Fibroblast of skin of left biceps (primary cell): ENCODE measurements at regions not wholly inside any gene's neighbourhood (a gene's known extent, or its start where the extent isn't known, plus 50 kb on each side); places are given as distances from the start of the nearest gene placed in this dataset.
"Not testable (repeated sequence)": the region's sequence is repeated elsewhere in the genome, so short reads cannot be mapped to it uniquely, and the experiment has no call there.

ENCODE experiments used
- DNase-seq, 2 experiments: peaks; one replicate each; pipeline ENCODE4 v3.0.0-alpha.2; 2013; ENCODE audit warnings: low read depth in 2 of 2

- no peak for DNase-seq
Observed at GRCh38 chr7:54897891-54898290, 120.9 kb upstream of the EGFR start.

- no peak for DNase-seq
Observed at GRCh38 chr7:54898659-54899340, 120.0 kb upstream of the EGFR start.

DNA sequence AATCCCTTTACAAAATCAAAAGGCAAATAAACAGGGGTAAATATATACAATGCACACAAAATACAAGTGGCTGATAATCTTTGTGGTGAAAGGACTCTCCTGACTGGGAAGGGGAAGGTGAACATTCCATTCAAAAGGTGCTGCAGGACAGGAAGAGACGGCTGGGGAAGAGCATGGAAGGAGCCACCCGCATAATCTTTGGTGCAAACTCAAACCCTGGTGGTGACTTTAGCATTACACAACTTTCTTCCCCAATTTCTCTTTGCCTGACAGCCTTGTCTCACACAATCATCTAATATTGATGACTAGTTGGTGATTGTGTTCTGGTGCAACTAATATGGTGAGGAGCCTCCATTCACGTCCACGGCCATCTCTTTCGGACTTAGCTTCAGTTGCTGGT is 117.0 kb upstream of the EGFR start:
- no peak for DNase-seq

DNA sequence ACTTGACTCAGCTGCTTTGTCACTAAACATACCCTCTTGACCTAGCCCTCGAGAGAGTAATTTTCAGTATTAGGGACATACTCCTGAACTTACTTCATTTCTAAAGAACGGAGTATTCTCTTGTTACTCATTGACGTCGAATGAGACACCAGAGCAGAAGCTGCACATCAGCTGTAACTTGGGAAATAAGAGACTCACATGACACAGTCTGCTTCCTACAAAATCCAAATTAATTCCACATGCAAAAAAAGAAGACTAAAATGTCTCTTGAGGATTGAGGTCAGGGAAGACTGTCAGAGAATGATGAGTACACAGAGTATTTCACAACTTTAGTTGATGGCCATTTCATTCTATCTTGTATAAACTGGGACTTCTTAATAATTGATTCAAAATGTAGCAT is 114.7 kb upstream of the EGFR start:
- peak; percentile 98 for DNase-seq

GRCh38 chr7:54904986-54905385 is 113.8 kb upstream of the EGFR start:
- no peak for DNase-seq

- DNase-seq, result no peak
Observed at GRCh38 chr7:54906963-54907362, 111.9 kb upstream of the EGFR start.

DNA sequence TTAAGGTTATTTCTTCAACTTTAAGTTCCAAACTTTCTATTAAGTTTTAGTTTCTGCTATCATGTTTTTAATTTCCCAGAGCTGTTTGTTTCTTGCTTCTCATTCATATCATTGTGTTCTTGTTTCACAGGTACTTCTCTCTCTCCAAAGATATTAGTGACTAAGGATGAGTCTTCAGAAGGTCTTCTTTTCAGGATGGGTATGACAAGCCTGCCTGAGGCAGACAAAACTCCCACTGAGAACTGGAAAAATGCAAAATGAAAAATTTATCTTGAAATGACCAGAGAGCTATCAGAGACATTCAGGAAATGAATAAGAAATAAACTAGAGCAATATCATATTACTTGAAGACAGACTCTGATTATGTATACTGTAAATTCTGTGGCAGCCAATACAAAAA is 110.8 kb upstream of the EGFR start:
- DNase-seq, result no peak

- DNase-seq, result no peak
Observed at GRCh38 chr7:54908760-54909438, 109.9 kb upstream of the EGFR start.

DNA sequence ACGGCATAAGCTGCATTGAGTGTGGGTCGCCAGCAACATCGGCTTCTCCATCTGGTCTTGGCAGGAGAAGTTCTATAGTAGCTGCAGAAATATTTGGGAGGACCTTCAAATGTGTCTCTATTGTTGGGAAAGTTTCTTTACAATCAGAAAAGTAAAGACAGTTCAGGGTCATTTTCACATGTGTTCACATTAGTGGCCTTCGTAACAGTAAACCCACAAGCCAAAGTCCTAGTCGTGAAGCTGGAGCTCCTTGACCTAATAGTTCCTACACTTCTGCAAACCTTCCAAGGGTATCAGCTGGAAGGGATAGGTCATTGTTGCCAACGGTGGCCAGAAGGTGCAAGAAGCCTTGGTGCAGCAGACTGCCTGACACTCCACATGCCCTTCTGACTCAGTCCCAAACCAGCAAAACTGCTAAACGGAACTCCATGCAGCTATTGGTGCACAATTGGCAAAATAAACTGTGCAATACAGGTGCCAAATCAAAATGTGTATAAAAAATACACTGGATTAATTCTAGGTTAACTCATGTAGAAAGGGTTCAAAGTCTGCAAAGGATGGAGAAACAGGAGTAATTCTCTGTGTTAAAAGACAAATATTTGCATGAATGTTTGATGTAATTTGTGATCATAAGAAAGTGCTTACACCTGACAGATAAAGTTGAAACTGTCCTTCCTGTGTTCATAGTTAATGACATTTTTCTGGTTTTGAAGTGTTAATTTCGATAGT is 102.8 kb upstream of the EGFR start:
- DNase-seq, result no peak

DNA sequence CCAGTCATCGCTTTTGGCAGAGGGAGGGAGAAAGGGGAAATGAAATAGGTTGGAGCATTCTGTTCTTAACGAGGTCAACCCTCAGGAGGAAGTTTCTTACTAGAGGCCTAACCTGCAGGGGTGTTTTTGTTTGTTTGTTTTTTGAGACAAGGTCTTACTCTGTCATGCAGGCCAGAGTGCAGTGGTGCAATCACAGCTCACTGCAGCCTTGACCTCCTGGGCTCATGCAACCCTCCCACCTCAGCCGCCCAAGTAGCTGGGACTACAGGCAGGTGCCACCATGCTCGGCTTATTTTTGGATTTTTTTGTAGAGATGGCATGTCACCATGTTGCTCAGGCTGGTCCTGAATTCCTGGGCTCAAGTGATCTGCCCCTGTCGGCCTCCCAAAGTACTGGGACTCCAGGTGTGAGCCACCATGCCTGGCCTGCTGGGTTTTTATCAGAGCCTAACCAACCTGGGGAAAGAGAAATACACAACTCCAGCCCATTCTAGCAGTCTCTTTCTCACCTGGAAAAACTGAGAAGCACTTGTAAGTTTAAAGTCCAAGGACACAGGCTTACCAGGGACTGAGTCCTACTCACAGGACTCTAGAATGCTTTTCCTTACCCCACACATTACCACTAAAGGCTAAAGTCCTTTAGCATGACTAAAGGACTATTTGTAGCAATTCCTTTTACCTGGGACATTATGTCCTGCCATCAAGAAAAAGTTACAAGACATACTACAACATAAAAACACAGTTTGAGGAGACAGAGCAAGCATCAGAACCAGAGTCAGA is 101.0 kb upstream of the EGFR start:
- DNase-seq, result no peak

GRCh38 chr7:54921116-54921515 is 97.7 kb upstream of the EGFR start:
- no peak for DNase-seq

DNA sequence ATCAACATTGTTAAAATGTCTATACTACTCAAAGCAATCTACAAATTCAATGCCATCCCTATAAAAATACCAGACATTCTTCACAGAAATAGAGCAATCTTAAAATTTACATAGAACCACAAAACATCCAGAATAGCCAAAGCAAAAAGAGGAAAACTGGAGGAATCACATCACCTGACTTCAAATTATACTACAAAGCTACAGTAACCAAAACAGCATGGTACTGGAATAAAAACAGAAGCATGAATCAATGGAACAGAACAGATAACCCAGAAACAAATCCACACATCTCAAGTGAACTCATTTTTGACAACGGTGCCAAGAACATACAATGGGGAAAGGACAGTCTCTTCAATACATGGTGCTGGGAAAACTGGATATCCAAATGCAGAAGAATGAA is 87.3 kb upstream of the EGFR start:
- no peak for DNase-seq

- DNase-seq, result peak; percentile 19 to 20
Observed at GRCh38 chr7:54932818-54933543, 85.8 kb upstream of the EGFR start.

DNA sequence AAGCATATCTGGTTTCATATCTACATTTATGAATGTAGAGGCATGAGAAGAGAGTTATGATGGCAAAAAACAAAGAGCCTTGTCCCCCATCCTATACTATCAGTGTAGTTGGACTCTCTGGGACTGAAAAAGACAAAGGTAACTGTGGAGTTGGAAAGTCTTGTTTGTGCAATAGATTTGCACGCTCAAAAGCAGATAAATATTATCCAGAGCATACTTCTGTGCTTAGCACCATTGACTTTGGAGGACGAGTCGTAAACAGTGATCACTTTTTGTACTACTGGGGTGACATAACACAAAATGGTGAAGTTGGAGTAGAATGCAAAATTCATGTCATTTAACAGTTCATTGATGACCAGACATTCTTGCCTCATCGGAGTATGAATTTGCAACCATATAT is 85.2 kb upstream of the EGFR start:
- no peak for DNase-seq

DNA sequence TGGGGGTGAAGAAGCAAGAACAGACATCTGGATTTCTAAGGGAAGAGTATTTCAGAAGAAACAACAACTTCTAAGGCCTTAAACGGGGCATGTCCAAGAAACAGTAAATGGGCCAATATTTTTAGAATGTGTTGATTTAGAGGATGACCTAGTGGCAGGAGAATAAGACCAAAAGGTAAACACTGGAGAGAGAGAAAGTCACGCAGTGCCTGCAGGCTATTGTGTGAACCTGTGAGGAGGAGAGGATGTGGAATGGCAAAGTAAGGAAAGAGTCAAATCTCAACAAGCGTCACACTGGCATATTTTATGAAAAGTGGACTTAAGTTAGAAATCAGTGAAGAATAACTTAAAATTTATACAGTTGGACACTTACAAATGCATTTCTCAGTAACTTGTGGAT is 78.1 kb upstream of the EGFR start:
- DNase-seq, result no peak

- no peak for DNase-seq
Observed at GRCh38 chr7:54944179-54944578, 74.6 kb upstream of the EGFR start.

DNA sequence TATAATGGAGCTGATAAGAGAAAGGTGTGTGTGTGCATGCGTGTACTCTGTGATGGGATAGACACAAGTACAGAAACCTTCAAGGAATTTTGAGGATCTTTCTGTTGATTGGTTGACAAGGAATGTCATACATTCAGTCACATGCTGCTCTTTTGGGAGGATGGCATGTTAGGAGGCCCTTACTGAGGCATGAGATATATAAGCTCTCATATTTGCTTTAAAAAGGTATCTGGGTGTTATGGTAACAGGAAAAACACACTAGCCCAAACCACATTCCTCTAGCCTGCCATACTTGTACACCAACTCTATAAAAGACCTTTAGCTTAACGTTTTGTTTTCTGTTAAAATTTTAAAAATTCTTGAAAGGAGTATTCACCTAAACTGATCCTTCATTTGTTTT is 72.5 kb upstream of the EGFR start:
- DNase-seq, result no peak

DNA sequence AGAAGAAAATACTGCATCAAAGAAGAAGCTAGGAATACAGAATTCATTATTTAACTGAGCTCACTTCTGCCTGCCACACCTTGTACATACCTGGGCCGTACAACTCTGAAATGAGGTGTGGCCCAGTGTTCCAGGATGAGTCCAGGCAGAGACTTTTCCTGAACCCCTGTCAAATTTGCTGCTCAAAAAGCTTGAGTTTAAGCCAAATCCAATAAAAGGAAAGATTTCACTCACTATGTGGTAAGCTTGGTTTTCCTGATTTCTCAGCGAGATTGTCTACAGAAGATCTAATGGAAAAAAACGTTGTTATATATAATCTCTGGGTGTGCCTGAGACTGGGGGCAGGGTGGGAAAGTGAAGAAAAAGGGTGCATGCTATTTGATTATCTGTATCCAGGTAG is 72.1 kb upstream of the EGFR start:
- no peak for DNase-seq

DNA sequence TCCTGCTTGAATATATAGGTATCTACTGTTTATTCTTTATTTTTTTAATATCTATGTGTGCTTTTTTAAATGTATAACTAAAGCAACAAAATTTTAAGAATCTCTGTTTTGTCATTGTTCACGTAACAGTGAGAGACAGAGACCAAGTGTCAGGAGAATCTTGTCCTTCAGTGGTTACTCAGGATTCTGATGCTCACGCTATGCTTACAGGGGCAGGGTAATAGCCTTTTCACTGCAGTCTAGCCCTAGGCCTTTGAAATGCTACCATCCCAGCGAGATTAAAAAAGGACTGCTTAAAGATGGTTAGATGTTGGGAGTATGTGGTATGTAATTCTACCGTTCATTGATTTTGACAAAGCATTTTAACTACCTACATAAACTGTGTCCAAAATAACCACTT is 71.6 kb upstream of the EGFR start:
- DNase-seq, result no peak

- not testable (repeated sequence) for DNase-seq
Observed at GRCh38 chr7:54949514-54949913, 69.3 kb upstream of the EGFR start.

DNA sequence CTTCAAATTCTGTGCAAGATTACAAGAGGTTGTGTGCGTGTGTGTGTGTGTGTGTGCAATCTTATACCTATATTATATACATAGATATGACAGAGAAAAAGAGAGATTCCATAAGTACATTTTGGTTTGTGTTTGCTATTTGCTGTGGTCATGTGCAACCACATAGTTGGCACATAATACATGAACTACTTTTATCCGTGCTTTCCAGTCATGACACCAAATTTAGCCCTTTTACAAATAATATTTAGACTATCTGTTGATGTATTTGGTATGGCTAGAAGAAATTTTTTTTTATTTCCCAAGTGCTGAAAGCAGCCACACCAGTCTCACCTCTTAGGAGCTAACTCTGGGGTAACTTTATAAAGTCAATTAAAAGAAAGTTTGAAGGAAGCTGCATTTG is 63.5 kb upstream of the EGFR start:
- DNase-seq, result no peak
